ENCODE measurements at regions not wholly inside any gene's neighbourhood (a gene's known extent, or its start where the extent isn't known, plus 50 kb on each side); places are given as distances from the start of the nearest gene placed in this dataset.

DNA sequence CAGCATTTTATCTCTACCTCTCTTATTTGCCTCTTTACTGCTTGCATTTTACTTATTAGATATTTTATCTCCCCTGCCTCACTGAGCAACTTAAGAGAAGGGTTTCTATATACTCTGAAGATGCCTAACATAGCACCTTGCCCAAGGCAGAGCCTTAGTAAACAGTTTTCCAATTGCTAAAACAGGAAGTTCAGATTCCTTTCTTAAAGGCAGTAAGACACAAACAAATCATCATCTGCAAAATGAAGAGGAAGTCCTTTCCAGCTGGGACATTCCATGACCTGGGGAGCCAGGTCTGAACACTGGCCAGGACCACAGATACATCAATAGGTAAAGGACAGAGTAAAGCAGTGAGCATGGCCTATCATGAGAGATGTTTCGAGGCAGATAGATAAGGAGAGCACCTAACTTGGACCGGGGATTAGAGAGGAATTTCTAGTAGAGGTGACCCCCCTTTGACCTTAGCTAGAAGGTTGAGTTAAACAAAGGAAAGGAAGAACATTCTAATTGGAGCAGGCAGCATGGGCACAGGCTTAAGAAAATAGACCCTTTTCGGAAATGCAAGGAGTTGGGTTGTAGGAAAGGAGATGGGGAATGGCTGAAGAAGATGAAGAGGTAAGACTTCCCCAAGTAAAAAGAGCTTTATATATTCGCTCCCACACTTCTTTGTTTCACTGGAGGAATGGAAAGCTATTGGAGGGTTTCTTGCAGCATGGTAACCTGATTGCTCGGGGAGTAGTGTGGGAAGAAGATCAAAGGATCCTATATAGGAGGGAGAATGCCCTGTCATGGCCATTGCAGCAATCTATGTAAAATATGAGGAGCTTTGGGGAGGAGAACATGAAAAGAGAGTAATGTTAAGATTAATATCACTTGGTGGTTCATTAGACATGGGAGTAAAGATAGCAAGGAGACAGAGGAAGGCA lies 94.8 kb downstream of the PHLDA1 start:
- Mint-ChIP-seq H3K4me1 (peaks cover 4% of the 10 kb centered on the region), H3K27me3 (ENCODE audit: insufficient read depth, low read depth) (no peaks in the 10 kb centered on the region), H3K36me3 (no peaks in the 10 kb centered on the region), H3K4me3 (no peak overlapping the region), H3K9me3 (peaks cover 9% of the 10 kb centered on the region), H3K27ac (no peak overlapping the region)
- Histone ChIP-seq H4K20me1 (ENCODE audit: low read depth) (no peaks in the 10 kb centered on the region), H3K36me3 (no peaks in the 10 kb centered on the region), H3K27me3 (no peaks in the 10 kb centered on the region), H3K4me1 (peaks cover 7% of the 10 kb centered on the region), H3K4me3 (no peak overlapping the region), H3K9me3 (ENCODE audit: low read depth) (no peaks in the 10 kb centered on the region), H2AFZ (replicated peaks) (no peak overlapping the region), H3K79me2 (ENCODE audit: low read depth) (no peaks in the 10 kb centered on the region), H3K4me2 (no peak overlapping the region), H3K9ac (no peak overlapping the region), H3K27ac (no peak overlapping the region), H3F3A (ENCODE audit: low read depth) (no peaks in the 10 kb centered on the region)
- no peak for DNase-seq (ENCODE audit: low spot score)
- TF ChIP-seq EZH2 (IDR thresholded peaks at IDR 0.05), result no peak
- TF ChIP-seq, protein P1, sequence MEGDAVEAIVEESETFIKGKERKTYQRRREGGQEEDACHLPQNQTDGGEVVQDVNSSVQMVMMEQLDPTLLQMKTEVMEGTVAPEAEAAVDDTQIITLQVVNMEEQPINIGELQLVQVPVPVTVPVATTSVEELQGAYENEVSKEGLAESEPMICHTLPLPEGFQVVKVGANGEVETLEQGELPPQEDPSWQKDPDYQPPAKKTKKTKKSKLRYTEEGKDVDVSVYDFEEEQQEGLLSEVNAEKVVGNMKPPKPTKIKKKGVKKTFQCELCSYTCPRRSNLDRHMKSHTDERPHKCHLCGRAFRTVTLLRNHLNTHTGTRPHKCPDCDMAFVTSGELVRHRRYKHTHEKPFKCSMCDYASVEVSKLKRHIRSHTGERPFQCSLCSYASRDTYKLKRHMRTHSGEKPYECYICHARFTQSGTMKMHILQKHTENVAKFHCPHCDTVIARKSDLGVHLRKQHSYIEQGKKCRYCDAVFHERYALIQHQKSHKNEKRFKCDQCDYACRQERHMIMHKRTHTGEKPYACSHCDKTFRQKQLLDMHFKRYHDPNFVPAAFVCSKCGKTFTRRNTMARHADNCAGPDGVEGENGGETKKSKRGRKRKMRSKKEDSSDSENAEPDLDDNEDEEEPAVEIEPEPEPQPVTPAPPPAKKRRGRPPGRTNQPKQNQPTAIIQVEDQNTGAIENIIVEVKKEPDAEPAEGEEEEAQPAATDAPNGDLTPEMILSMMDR (IDR thresholded peaks at IDR 0.05), result no peak
- no peak for TF ChIP-seq EZH2phosphoT487 (IDR thresholded peaks at IDR 0.05)

DNA sequence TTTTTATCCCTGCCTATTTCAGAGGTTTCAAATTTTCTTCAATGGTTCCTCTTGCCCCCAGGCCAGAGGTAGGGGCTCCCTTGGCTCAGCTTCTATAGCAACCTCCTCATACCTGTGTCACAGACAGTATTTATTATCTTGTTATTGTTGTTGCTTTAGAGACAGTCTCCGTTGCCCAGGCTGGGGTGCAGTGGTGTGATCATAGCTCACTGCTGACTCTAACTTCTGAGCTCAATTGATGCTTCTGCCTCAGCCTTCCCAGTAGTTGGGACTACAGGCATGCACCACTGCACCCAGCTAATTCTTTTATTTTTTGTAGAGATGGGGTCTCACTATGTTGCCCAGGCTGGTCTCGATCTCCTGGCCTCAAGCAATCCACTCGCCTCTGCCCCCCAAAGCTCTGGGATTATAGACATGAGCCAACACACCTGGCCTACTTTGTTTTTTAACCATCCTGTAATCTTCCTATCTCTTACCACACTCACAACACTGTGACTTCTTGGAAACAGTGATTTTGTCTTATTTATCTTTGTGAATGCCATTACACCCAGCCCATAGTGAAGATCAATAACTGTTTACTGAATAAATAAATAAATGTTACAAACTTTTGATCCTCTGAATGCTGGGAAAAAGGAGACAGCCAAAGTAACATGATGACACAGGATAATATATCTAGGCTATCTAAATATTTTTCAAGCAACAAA lies 95.9 kb downstream of the PHLDA1 start:
- no peak overlapping the region for H2AFZ ChIP-seq (replicated peaks)
- no peak overlapping the region for H3K27ac ChIP-seq
- TF ChIP-seq EZH2phosphoT487 (IDR thresholded peaks at IDR 0.05) (no peak), EZH2 (IDR thresholded peaks at IDR 0.05) (no peak)
- TF ChIP-seq, protein P1 (IDR thresholded peaks at IDR 0.05), result no peak
- Mint-ChIP-seq H3K36me3 (no peaks in the 10 kb centered on the region), H3K27me3 (ENCODE audit: insufficient read depth, low read depth) (no peaks in the 10 kb centered on the region), H3K4me1 (peaks cover 4% of the 10 kb centered on the region), H3K4me3 (no peak overlapping the region), H3K9me3 (peaks cover 6% of the 10 kb centered on the region), H3K27ac (no peak overlapping the region)
- H3K79me2 ChIP-seq (ENCODE audit: low read depth), result no peaks in the 10 kb centered on the region
- H3K9me3 ChIP-seq (ENCODE audit: low read depth), result no peaks in the 10 kb centered on the region
- no peaks in the 10 kb centered on the region for H4K20me1 ChIP-seq (ENCODE audit: low read depth)
- no peak overlapping the region for H3K4me2 ChIP-seq
- H3K27me3 ChIP-seq, result no peaks in the 10 kb centered on the region
- no peaks in the 10 kb centered on the region for H3F3A ChIP-seq (ENCODE audit: low read depth)
- DNase-seq (ENCODE audit: low spot score), result no peak
- peaks cover 7% of the 10 kb centered on the region for H3K4me1 ChIP-seq
- H3K36me3 ChIP-seq, result no peaks in the 10 kb centered on the region
- no peak overlapping the region for H3K4me3 ChIP-seq
- H3K9ac ChIP-seq, result no peak overlapping the region

DNA sequence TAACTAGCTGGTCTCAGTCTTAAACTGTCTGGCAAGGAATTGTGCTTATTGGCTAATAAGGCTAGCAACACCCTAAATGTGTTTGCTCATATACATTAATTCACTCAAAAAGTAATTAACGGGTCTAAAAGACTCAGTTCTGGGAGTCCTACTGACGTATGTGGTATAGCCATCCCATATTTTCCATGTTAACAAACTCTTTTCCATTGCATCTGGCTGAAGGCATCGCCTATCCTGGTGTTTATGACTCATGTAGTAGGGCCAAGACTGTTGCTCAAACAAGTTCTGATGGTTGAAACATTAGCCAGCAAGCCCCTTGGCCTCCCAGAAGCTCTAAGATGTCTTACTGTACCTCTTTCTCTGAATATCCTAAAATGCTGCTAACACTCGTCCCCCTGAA lies 98.5 kb downstream of the PHLDA1 start:
- H3K36me3 Mint-ChIP-seq, result no peaks in the 10 kb centered on the region
- Histone ChIP-seq H3K4me2 (no peak overlapping the region), H3K79me2 (ENCODE audit: low read depth) (no peaks in the 10 kb centered on the region), H3K9ac (no peak overlapping the region), H3K27ac (no peak overlapping the region), H3K9me3 (ENCODE audit: low read depth) (no peaks in the 10 kb centered on the region), H4K20me1 (ENCODE audit: low read depth) (no peaks in the 10 kb centered on the region), H3K36me3 (no peaks in the 10 kb centered on the region), H3K4me1 (peaks cover 7% of the 10 kb centered on the region), H2AFZ (replicated peaks) (no peak overlapping the region), H3F3A (ENCODE audit: low read depth) (no peaks in the 10 kb centered on the region), H3K4me3 (no peak overlapping the region), H3K27me3 (no peaks in the 10 kb centered on the region)
- H3K4me1 Mint-ChIP-seq, result peaks cover 4% of the 10 kb centered on the region
- DNase-seq (ENCODE audit: low spot score), result no peak
- no peak for TF ChIP-seq EZH2phosphoT487 (IDR thresholded peaks at IDR 0.05)
- no peak for TF ChIP-seq EZH2 (IDR thresholded peaks at IDR 0.05)
- TF ChIP-seq, protein P1 (IDR thresholded peaks at IDR 0.05), result no peak
- no peaks in the 10 kb centered on the region for H3K9me3 Mint-ChIP-seq
- H3K27ac Mint-ChIP-seq, result no peak overlapping the region
- H3K4me3 Mint-ChIP-seq, result no peak overlapping the region
- H3K27me3 Mint-ChIP-seq (ENCODE audit: insufficient read depth, low read depth), result no peaks in the 10 kb centered on the region
